ENCODE measurements at regions not wholly inside any gene's neighbourhood (a gene's known extent, or its start where the extent isn't known, plus 50 kb on each side); places are given as distances from the start of the nearest gene placed in this dataset.

- H3K79me2 ChIP-seq (replicated peaks; ENCODE audit: insufficient read depth): no peaks in the 10 kb centered on the region
- no peaks in the 10 kb centered on the region for H3K36me3 Mint-ChIP-seq (ENCODE audit: low read depth)
- no peaks in the 10 kb centered on the region; the same call in 2 of the 3 replicates for H3K9me3 Mint-ChIP-seq
- DNase-seq (ENCODE audit: low spot score) (no peak), ATAC-seq (no peak)
- H3K4me1 Mint-ChIP-seq: peaks cover 3% of the 10 kb centered on the region; the same call in 1 of the 3 replicates
- no peak overlapping the region for H2AFZ ChIP-seq
- TF ChIP-seq, protein P1, sequence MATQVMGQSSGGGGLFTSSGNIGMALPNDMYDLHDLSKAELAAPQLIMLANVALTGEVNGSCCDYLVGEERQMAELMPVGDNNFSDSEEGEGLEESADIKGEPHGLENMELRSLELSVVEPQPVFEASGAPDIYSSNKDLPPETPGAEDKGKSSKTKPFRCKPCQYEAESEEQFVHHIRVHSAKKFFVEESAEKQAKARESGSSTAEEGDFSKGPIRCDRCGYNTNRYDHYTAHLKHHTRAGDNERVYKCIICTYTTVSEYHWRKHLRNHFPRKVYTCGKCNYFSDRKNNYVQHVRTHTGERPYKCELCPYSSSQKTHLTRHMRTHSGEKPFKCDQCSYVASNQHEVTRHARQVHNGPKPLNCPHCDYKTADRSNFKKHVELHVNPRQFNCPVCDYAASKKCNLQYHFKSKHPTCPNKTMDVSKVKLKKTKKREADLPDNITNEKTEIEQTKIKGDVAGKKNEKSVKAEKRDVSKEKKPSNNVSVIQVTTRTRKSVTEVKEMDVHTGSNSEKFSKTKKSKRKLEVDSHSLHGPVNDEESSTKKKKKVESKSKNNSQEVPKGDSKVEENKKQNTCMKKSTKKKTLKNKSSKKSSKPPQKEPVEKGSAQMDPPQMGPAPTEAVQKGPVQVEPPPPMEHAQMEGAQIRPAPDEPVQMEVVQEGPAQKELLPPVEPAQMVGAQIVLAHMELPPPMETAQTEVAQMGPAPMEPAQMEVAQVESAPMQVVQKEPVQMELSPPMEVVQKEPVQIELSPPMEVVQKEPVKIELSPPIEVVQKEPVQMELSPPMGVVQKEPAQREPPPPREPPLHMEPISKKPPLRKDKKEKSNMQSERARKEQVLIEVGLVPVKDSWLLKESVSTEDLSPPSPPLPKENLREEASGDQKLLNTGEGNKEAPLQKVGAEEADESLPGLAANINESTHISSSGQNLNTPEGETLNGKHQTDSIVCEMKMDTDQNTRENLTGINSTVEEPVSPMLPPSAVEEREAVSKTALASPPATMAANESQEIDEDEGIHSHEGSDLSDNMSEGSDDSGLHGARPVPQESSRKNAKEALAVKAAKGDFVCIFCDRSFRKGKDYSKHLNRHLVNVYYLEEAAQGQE (IDR thresholded peaks at IDR 0.05; ENCODE audit: unreplicated experiment): no peak
- no peak for TF ChIP-seq ZNF114 (CRISPR knock-in tag; IDR thresholded peaks at IDR 0.05)
- no peak overlapping the region for H3K4me3 ChIP-seq
- no peaks in the 10 kb centered on the region for H4K20me1 ChIP-seq (replicated peaks; ENCODE audit: insufficient read depth)
- H3K27me3 Mint-ChIP-seq (ENCODE audit: insufficient read depth, low read depth, poor library complexity): peaks cover 3% of the 10 kb centered on the region
- no peak overlapping the region for H3K4me2 ChIP-seq
- H3K27ac ChIP-seq (ENCODE audit: low read depth): no peak overlapping the region
- H3F3A ChIP-seq (replicated peaks; ENCODE audit: low read depth): no peaks in the 10 kb centered on the region
- H3K4me1 ChIP-seq (ENCODE audit: insufficient read depth): no peaks in the 10 kb centered on the region
- no peak overlapping the region for H3K27ac Mint-ChIP-seq
- no peaks in the 10 kb centered on the region for H3K36me3 ChIP-seq (ENCODE audit: insufficient read depth)
- no peak overlapping the region for H3K4me3 Mint-ChIP-seq
- no peaks in the 10 kb centered on the region for H3K27me3 ChIP-seq (ENCODE audit: insufficient read depth)
- no peaks in the 10 kb centered on the region; the same call in 1 of the 2 replicates for H3K9me2 ChIP-seq (ENCODE audit: insufficient read depth)
These were observed 66.0 kb upstream of the SHH start for GRCh38 chr7:155878250-155878649.

GRCh38 chr7:155877167-155877566 lies 64.9 kb upstream of the SHH start:
- Mint-ChIP-seq H3K27ac (no peak overlapping the region), H3K4me1 (peaks cover 3% of the 10 kb centered on the region; the same call in 1 of the 3 replicates), H3K36me3 (ENCODE audit: low read depth) (no peaks in the 10 kb centered on the region), H3K9me3 (no peaks in the 10 kb centered on the region; the same call in 2 of the 3 replicates), H3K27me3 (ENCODE audit: insufficient read depth, low read depth, poor library complexity) (peaks cover 3% of the 10 kb centered on the region), H3K4me3 (no peak overlapping the region)
- Histone ChIP-seq H4K20me1 (replicated peaks; ENCODE audit: insufficient read depth) (no peaks in the 10 kb centered on the region), H3K9me2 (ENCODE audit: insufficient read depth) (no peaks in the 10 kb centered on the region; the same call in 1 of the 2 replicates), H3K79me2 (replicated peaks; ENCODE audit: insufficient read depth) (no peaks in the 10 kb centered on the region), H3K4me1 (ENCODE audit: insufficient read depth) (no peaks in the 10 kb centered on the region), H3K27me3 (ENCODE audit: insufficient read depth) (no peaks in the 10 kb centered on the region), H3K4me3 (no peak overlapping the region), H3F3A (replicated peaks; ENCODE audit: low read depth) (no peaks in the 10 kb centered on the region), H3K4me2 (no peak overlapping the region), H3K36me3 (ENCODE audit: insufficient read depth) (no peaks in the 10 kb centered on the region), H2AFZ (no peak overlapping the region), H3K27ac (ENCODE audit: low read depth) (no peak overlapping the region)
- DNase-seq (ENCODE audit: low spot score) (no peak), ATAC-seq (no peak)
- TF ChIP-seq, protein P2, sequence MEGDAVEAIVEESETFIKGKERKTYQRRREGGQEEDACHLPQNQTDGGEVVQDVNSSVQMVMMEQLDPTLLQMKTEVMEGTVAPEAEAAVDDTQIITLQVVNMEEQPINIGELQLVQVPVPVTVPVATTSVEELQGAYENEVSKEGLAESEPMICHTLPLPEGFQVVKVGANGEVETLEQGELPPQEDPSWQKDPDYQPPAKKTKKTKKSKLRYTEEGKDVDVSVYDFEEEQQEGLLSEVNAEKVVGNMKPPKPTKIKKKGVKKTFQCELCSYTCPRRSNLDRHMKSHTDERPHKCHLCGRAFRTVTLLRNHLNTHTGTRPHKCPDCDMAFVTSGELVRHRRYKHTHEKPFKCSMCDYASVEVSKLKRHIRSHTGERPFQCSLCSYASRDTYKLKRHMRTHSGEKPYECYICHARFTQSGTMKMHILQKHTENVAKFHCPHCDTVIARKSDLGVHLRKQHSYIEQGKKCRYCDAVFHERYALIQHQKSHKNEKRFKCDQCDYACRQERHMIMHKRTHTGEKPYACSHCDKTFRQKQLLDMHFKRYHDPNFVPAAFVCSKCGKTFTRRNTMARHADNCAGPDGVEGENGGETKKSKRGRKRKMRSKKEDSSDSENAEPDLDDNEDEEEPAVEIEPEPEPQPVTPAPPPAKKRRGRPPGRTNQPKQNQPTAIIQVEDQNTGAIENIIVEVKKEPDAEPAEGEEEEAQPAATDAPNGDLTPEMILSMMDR (conservative IDR thresholded peaks at IDR 0.05; ENCODE audit: low read depth in 2 of 2): no peak

DNA sequence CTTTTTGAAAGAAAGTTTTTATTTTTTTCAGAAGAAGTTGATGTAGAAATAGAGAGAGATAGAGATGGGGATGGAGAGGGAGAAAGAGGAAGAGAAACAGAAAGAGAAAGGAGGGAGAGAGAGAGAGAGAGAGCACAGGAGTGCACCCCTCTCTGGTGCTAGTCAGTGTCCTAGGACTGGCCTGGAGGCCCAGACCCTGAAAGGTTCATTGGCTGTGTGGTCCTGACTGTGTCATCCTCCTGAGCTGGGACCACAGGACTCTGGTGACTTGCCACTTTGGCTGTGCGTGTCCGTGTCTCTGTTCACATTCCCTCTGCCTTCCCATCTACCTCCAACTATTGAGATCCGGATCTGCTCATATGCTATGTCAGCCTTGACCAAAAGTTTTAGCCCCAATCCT lies 62.1 kb upstream of the SHH start:
- H3F3A ChIP-seq (replicated peaks; ENCODE audit: low read depth): no peaks in the 10 kb centered on the region
- no peaks in the 10 kb centered on the region for H3K36me3 Mint-ChIP-seq (ENCODE audit: low read depth)
- H3K4me1 ChIP-seq (ENCODE audit: insufficient read depth): no peaks in the 10 kb centered on the region
- no peaks in the 10 kb centered on the region for H3K36me3 ChIP-seq (ENCODE audit: insufficient read depth)
- H3K27me3 ChIP-seq (ENCODE audit: insufficient read depth): no peaks in the 10 kb centered on the region
- ATAC-seq (no peak), DNase-seq (ENCODE audit: low spot score) (no peak)
- no peaks in the 10 kb centered on the region for H3K9me3 Mint-ChIP-seq
- no peaks in the 10 kb centered on the region for H4K20me1 ChIP-seq (replicated peaks; ENCODE audit: insufficient read depth)
- H3K79me2 ChIP-seq (replicated peaks; ENCODE audit: insufficient read depth): no peaks in the 10 kb centered on the region
- no peak overlapping the region for H3K4me3 ChIP-seq
- H3K4me3 Mint-ChIP-seq: no peak overlapping the region
- no peak overlapping the region for H3K4me2 ChIP-seq
- no peaks in the 10 kb centered on the region; the same call in 1 of the 2 replicates for H3K9me2 ChIP-seq (ENCODE audit: insufficient read depth)
- no peak overlapping the region for H3K27ac ChIP-seq (ENCODE audit: low read depth)
- no peak overlapping the region for H3K27ac Mint-ChIP-seq
- peaks cover 3% of the 10 kb centered on the region; the same call in 1 of the 3 replicates for H3K4me1 Mint-ChIP-seq
- peaks cover under 1% of the 10 kb centered on the region for H3K27me3 Mint-ChIP-seq (ENCODE audit: insufficient read depth, low read depth, poor library complexity)
- no peak overlapping the region for H2AFZ ChIP-seq
- TF ChIP-seq ZNF114 (CRISPR knock-in tag; IDR thresholded peaks at IDR 0.05) (no peak), JUNB (IDR thresholded peaks at IDR 0.05; ENCODE audit: unreplicated experiment) (no peak), EZH2 (IDR thresholded peaks at IDR 0.05; ENCODE audit: low read depth, unreplicated experiment) (no peak), NANOG (IDR thresholded peaks at IDR 0.05; ENCODE audit: borderline replicate concordance) (no peak), ETS1 (IDR thresholded peaks at IDR 0.05) (no peak), ZNF331 (CRISPR knock-in tag; IDR thresholded peaks at IDR 0.05; ENCODE audit: low read depth) (no peak), EZH2phosphoT487 (IDR thresholded peaks at IDR 0.05; ENCODE audit: unreplicated experiment) (no peak)
- TF ChIP-seq, protein P2 (conservative IDR thresholded peaks at IDR 0.05; ENCODE audit: low read depth in 2 of 2): no peak

Data from GM23338 (cell line).